ENCODE measurements at regions not wholly inside any gene's neighbourhood (a gene's known extent, or its start where the extent isn't known, plus 50 kb on each side); places are given as distances from the start of the nearest gene placed in this dataset.
"Not testable (repeated sequence)": the region's sequence is repeated elsewhere in the genome, so short reads cannot be mapped to it uniquely, and the experiment has no call there.

- no peak for DNase-seq (ENCODE audit: low spot score)
- intact Hi-C loops (cut with DNase I) = no loop called here
- no peak for TF ChIP-seq POLR2A (IDR thresholded peaks at IDR 0.05)
- TF ChIP-seq CTCF (IDR thresholded peaks at IDR 0.05) = no peak
- no peak for TF ChIP-seq POLR2AphosphoS5 (IDR thresholded peaks at IDR 0.05)
- no peak overlapping the region for H3K4me3 ChIP-seq
- no peaks in the 10 kb centered on the region for H3K36me3 ChIP-seq
- no peaks in the 10 kb centered on the region for H3K9me3 ChIP-seq
- H3K4me1 ChIP-seq (replicated peaks) = no peaks in the 10 kb centered on the region
- H3K27me3 ChIP-seq (replicated peaks; ENCODE audit: insufficient read depth) = no peaks in the 10 kb centered on the region
- H3K27ac ChIP-seq = no peak overlapping the region
Measured at GRCh38 chr2:138095336-138095735, 131.1 kb downstream of the HNMT start.

GRCh38 chr2:138099288-138099687 lies 135.0 kb downstream of the HNMT start:
- H3K4me3 ChIP-seq; DNase-seq (ENCODE audit: low spot score); intact Hi-C loops (cut with DNase I); H3K27ac ChIP-seq; H3K4me1 ChIP-seq (replicated peaks); H3K27me3 ChIP-seq (replicated peaks; ENCODE audit: insufficient read depth); H3K9me3 ChIP-seq; H3K36me3 ChIP-seq: not testable (repeated sequence)
- 96% methylated on average over 3 of the region's 3 CpGs for WGBS

GRCh38 chr2:138101718-138102117 lies 137.4 kb downstream of the HNMT start:
- Histone ChIP-seq H3K9me3 (no peaks in the 10 kb centered on the region), H3K27me3 (replicated peaks; ENCODE audit: insufficient read depth) (no peaks in the 10 kb centered on the region), H3K27ac (no peak overlapping the region), H3K4me3 (no peak overlapping the region), H3K4me1 (replicated peaks) (no peaks in the 10 kb centered on the region), H3K36me3 (no peaks in the 10 kb centered on the region)
- intact Hi-C loops (cut with DNase I) = no loop called here
- DNase-seq (ENCODE audit: low spot score) = no peak
- 98% methylated on average over 2 of the region's 2 CpGs for WGBS
- TF ChIP-seq CTCF (IDR thresholded peaks at IDR 0.05) (no peak), POLR2AphosphoS5 (IDR thresholded peaks at IDR 0.05) (no peak), POLR2A (IDR thresholded peaks at IDR 0.05) (no peak)

- H3K9me3 ChIP-seq = no peaks in the 10 kb centered on the region
- intact Hi-C loops (cut with DNase I) = no loop called here
- no peaks in the 10 kb centered on the region for H3K36me3 ChIP-seq
- H3K4me1 ChIP-seq (replicated peaks) = no peaks in the 10 kb centered on the region
- H3K27ac ChIP-seq = no peak overlapping the region
- DNase-seq (ENCODE audit: low spot score) = no peak
- TF ChIP-seq POLR2A (IDR thresholded peaks at IDR 0.05) (no peak), CTCF (IDR thresholded peaks at IDR 0.05) (no peak), POLR2AphosphoS5 (IDR thresholded peaks at IDR 0.05) (no peak)
- no peaks in the 10 kb centered on the region for H3K27me3 ChIP-seq (replicated peaks; ENCODE audit: insufficient read depth)
- H3K4me3 ChIP-seq = no peak overlapping the region
Measured at GRCh38 chr2:138102664-138103063, 138.4 kb downstream of the HNMT start.

GRCh38 chr2:138103156-138103555 lies 138.9 kb downstream of the HNMT start:
- Histone ChIP-seq H3K27me3 (replicated peaks; ENCODE audit: insufficient read depth) (no peaks in the 10 kb centered on the region), H3K36me3 (no peaks in the 10 kb centered on the region), H3K27ac (no peak overlapping the region), H3K9me3 (no peaks in the 10 kb centered on the region), H3K4me3 (no peak overlapping the region), H3K4me1 (replicated peaks) (no peaks in the 10 kb centered on the region)
- 93% methylated on average over 1 of the region's 1 CpG for WGBS
- no peak for TF ChIP-seq CTCF (IDR thresholded peaks at IDR 0.05)
- no peak for TF ChIP-seq POLR2A (IDR thresholded peaks at IDR 0.05)
- TF ChIP-seq POLR2AphosphoS5 (IDR thresholded peaks at IDR 0.05) = no peak
- no peak for DNase-seq (ENCODE audit: low spot score)
- intact Hi-C loops (cut with DNase I) = no loop called here
